GM10248 (cell line): ENCODE measurements at regions not wholly inside any gene's neighbourhood (a gene's known extent, or its start where the extent isn't known, plus 50 kb on each side); places are given as distances from the start of the nearest gene placed in this dataset.

ENCODE experiments used
- CTCF ChIA-PET: fragments of 300-600 bp; sonication (Branson Sonifier 250); formaldehyde crosslinking; extraction: SDS; loops from one replicate; lab custom pipeline; 2021; ENCODE audit warnings: antibody characterized with exemption; lab: Yijun Ruan, JAX
- POLR2A ChIA-PET: fragments of 350-650 bp; sonication (Branson Sonifier 250); formaldehyde crosslinking; extraction: SDS; loops from one replicate; lab custom pipeline; 2020; ENCODE audit warnings: antibody characterized with exemption; lab: Yijun Ruan, JAX
- DNase-seq: peaks from one replicate; pipeline ENCODE4 v3.0.0; 2012; ENCODE audit errors: extremely low spot score
- CTCF ChIP-seq: IDR thresholded peaks from 2 replicates; pipeline ENCODE4 v1.5.1; 2012; ENCODE audit warnings: mild to moderate bottlenecking, low read depth; ENCODE audit errors: extremely low read depth, missing control alignments, control extremely low read depth

- no peak for DNase-seq
- ChIA-PET POLR2A (no interaction called here), CTCF (no interaction called here)
- no peak for TF ChIP-seq CTCF
Measured at GRCh38 chrX:44422631-44423030, 79.2 kb upstream of the EFHC2 start.

- TF ChIP-seq CTCF: no peak
- no peak for DNase-seq
- CTCF ChIA-PET: no interaction called here
- POLR2A ChIA-PET: no interaction called here
Measured at GRCh38 chrX:44415639-44416386, 72.3 kb upstream of the EFHC2 start.

- ChIA-PET POLR2A (no interaction called here), CTCF (no interaction called here)
- TF ChIP-seq CTCF: no peak
Measured at GRCh38 chrX:44401151-44401550, 57.7 kb upstream of the EFHC2 start.

GRCh38 chrX:44400588-44400987 lies 57.1 kb upstream of the EFHC2 start:
- CTCF ChIA-PET: no interaction called here
- no peak for DNase-seq
- TF ChIP-seq CTCF: no peak
- POLR2A ChIA-PET: no interaction called here

More at GRCh38 chrX:44401151-44401550, 57.7 kb upstream of the EFHC2 start:
- DNase-seq: no peak

- CTCF ChIA-PET: no interaction called here
- no peak for TF ChIP-seq CTCF
Measured at GRCh38 chrX:44400161-44400560, 56.7 kb upstream of the EFHC2 start.

More at GRCh38 chrX:44400161-44400560, 56.7 kb upstream of the EFHC2 start:
- DNase-seq: no peak
- POLR2A ChIA-PET: no interaction called here
